SH-SY5Y (cell line): ENCODE measurements at regions not wholly inside any gene's neighbourhood (a gene's known extent, or its start where the extent isn't known, plus 50 kb on each side); places are given as distances from the start of the nearest gene placed in this dataset.

Experiments
- GATA2 ChIP-seq: IDR thresholded peaks from 2 replicates; pipeline ENCODE4 v1.6.1; 2011; ENCODE audit warnings: mild to moderate bottlenecking, low read depth, low read length
- GATA3 ChIP-seq: IDR thresholded peaks from 2 replicates; pipeline ENCODE4 v1.6.1; 2011; ENCODE audit warnings: low read depth, mild to moderate bottlenecking, low read length, moderate library complexity

DNA sequence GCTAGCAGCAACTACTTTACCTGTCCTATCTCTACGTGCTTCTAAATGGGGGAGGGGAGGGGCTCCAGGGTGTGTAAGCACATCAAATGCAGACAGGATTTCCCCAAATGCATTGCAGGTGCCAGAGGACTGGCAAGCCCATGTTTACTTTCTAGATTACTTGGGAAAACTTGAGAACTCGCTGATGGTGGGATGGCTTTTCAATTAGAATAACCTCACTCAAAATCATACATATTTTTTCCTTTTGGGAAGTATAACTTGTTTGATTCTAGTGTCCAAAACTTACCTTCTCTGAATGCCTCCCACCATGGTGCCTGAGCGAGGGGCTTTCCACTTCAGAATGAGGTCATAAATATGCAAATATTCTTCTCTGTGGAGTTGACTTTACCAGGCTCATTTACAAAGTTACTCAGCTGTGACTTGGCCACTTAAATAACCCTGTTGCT is 191.3 kb upstream of the RHOBTB1 start:
- TF ChIP-seq GATA2 (no peak), GATA3 (no peak)

DNA sequence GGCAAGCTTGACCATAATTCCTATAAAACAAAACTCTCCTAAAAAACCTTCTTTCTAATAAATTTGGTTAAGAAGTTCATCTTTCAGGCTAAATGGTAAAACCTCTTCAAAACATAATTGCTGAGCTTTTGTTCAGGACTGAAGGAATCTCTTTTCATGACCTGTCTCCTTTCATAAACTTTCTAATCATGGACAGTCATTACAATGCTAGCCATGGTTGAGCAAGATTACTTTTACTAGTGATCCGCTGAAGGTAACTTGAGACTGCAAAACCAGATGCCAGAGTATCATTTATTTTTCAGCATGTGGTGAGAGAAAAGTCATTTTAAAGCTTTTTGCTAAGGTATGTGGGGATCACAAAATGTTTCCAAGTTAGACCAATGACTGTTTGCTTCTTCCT is 186.4 kb upstream of the RHOBTB1 start:
- TF ChIP-seq GATA3 (no peak), GATA2 (no peak)

DNA sequence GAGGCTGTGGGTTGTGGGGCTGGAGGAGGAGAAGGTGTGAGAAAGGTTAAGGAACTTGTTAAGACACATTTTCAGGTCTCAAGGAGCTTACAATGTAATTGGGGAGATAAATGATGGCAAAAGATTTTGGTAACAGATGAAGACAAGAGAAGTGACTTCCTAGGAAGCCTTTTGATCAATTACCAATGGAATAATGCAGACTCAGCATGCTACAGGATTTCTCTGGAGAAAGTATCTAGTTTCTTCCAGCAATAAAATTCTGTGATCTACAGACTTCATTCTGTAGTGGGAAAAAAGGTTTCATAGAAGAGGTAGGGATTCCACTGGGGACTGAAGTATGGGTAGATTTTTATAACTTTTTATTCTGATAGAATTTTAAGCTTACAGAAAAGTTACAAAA is 184.2 kb upstream of the RHOBTB1 start:
- no peak for TF ChIP-seq GATA3

DNA sequence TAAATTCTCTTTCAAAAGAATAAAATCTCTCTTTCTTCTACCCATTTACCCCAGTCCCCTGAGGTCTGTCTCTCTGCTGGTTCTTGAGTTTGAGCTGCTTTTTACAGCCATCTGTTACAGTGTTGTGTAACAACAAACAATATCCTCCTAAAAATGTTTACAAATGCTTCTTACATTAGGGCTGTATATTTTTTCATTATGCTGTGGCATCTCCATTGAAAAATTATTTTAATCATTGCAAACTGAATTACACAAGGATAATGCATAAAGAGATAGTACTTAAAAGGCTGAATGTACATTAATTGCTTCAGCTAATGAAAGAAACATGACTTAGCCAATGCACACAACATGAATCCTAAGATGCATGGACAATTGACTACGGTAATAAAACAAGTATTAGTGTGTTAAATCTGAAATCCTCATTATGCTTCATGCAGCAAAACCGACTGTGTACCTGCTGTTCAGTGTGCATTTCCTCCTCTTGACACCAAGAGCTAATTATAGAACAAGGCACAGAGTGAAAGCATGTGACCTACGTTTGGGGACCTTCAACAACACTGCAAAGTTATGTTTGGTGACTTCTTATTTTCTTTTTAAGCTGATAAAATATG is 181.7 kb upstream of the RHOBTB1 start:
- TF ChIP-seq GATA2: no peak
- TF ChIP-seq GATA3: no peak

DNA sequence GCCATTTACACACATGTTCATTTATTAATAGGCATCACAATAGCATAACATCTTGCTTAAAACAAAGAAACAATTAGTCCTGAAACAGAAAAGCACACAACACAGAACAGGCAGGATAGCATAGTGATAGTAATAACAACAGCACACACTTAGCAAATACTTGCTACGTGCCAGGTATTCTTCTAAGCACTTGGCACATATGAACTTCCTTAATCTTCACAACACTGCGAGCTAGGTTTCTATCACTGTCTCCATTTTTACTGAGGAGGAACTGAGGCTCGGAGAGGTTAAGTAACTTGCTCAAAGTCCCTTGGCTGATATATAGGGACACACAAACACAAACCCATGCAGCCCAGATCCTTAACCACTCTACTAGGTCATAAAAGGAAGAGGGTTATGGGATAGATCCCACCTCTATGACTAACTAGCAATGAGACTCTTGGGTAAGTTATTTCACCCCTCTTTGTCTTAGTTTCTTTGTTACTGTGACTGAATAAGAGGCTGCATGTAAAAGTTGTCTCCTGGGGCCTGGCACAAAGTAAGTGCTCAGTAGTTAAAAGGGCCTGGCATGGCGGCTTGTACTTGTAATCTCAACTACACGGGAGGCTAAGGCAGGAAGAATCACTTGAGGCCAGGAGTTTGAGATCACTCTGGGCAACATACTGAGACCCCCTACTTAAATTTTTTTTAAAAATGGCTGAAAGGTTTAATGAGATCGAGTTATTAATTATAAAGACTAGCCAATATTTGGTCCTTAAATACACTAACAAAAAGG is 181.0 kb upstream of the RHOBTB1 start:
- TF ChIP-seq GATA2: no peak

DNA sequence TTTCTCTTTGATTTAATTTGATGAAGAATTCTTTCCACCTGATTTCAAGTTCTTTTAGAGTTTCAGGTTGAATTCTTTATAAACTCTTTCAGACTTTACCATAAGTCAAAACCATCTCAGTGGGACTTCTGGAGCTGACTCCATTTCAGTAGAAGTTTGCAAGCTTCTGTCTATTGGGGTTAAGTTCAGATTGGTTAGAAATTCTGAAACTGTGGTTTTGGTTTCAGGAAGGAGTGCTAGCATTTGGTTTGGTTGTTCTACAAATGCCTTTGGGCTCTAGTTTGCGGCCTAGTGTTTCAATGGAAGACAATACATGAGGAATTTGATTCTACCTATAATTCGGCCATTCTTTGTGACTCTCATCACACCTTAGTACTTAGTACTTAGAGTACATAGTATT is 176.8 kb upstream of the RHOBTB1 start:
- no peak for TF ChIP-seq GATA2
- no peak for TF ChIP-seq GATA3

DNA sequence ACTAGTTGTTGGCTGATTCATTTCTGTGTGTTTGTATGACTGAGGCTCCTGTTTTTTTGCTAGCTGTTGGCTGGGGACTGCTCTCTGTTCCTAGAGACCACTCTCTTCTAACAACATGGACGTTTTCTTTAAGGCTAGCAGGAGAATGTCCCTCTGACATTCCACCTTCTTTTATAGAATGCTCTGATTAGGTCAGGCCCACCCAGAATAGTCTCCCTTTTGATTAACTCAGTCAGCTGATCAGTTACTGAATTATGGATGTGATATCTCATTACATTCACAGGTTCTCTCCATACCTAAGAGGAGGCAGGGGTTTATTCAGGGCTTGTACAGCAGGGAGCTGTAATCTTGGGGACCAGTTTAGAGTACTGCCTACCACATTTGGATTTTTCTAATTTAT is 175.6 kb upstream of the RHOBTB1 start:
- TF ChIP-seq GATA3: no peak
- no peak for TF ChIP-seq GATA2

DNA sequence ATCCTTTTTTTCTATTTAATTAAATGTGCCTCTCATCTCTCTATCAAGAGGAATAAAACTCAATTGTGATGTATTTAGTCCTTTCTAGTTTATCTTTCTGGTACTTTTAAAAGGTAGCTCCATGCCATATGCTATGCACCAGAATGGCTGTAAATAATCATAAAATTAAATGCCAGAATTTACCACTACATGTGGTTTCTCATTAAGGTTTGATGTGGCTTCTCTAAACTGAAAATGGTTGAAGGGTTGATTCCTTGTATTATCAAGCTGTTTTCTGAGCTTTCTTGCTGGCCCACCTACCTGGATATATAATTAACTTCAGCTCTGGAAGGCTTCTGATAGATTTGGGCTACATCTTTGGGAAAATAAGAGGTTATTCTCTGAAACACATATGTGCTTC is 171.9 kb upstream of the RHOBTB1 start:
- TF ChIP-seq GATA3 (no peak), GATA2 (no peak)

DNA sequence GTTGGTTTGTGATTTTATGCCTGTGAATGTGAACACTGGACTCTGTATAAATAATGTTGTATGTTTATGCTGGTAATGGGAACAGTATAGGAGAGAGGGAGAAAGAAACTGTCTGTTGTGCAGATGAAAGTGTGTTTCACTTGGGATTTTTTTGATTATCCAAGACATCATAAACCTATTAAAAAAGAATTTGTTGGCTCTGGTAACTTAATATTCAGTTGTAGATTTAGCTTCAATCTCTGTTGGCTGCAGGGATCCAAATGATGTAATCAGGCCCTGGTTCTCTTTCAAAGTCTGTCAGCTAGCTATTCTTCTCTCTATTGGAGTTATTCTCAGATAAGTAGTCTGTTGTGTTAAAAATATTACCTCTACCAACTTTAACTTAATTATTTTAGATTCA is 168.8 kb upstream of the RHOBTB1 start:
- no peak for TF ChIP-seq GATA3
- no peak for TF ChIP-seq GATA2

DNA sequence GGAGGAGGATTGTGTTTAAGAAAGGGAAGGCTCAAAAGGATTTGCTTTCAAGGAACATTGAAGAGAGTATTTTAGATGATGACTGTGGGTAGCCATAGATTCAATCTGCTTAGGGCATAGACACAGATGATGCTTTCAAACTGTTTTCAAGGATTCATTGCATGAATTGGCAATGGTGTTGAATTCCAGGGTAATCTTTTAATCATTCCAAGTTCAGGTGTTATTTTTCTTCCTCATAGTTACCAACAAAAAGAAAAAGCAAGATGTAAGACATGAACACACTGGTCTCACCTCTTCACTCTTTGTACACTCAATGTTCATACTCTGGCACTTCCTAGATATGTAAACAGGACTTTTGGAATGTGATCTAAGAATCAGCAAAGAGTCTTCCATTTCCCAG is 167.0 kb upstream of the RHOBTB1 start:
- no peak for TF ChIP-seq GATA3
- TF ChIP-seq GATA2: no peak

DNA sequence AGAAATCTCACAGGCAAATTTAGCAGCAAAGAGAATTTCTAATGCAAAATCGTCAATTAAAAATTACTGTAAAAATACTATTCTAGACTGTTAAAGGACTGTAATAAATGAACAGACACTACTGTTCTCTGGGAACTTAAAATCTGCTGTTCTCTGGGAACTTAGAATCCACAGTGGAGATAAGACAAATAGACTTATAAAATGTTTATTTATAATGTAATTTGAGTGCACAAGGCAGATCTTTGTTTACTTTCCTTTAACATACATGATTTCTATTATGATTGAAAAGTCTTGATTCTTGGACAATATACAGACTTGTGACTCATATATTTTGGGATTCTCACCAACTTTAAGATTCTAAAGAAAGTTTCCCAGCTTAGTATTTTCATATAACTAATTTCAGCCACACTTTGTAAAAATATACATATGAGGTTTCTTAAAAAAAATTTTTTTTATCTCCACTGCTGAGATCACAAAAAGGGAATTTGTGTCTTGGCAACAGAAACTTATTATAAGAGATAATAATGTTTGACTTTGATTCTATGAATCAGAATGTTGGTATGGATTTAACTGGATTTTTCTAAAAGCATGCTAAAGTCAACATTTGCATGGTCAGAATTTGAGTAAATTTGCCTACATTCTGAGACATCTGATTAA is 166.3 kb upstream of the RHOBTB1 start:
- TF ChIP-seq GATA2 (no peak), GATA3 (no peak)

DNA sequence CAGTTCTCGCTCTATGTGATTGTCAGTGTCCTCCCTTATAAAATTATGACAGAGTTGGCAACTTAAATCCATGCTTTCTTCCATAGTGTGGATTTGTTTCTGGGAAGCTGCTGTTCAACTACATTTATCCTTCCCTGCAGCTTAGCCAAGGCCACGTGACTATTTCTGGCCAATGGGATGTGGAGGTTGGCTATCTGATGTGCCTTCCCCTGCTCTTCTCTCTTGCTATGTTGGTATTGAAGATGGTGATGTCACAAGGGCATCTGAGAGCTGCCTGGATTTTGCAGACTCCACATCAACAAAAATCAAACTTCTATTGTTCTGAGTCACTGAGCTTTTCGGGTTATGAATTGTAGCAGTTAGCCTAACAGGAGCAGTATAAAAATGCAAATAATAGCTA is 164.9 kb upstream of the RHOBTB1 start:
- TF ChIP-seq GATA2 (no peak), GATA3 (no peak)

DNA sequence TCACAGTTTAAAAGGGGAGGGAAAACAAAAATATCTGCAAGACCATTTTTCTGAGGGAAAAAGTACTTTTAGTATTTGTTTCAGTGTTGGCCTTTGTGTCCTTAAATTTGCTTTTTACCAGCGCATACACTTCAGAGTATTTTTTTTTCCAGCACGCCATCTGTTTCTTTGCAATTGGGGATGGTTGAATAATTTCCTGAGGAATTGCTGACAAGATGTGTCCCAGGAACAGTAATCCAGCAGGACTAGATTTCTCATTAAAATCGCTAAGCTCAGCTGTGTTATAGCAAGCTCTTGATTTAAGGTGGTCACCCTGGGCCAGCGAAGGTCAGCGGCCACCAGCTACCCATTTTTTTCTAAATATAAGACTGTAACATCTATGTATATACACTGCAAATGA is 156.9 kb upstream of the RHOBTB1 start:
- no peak for TF ChIP-seq GATA2
- no peak for TF ChIP-seq GATA3

DNA sequence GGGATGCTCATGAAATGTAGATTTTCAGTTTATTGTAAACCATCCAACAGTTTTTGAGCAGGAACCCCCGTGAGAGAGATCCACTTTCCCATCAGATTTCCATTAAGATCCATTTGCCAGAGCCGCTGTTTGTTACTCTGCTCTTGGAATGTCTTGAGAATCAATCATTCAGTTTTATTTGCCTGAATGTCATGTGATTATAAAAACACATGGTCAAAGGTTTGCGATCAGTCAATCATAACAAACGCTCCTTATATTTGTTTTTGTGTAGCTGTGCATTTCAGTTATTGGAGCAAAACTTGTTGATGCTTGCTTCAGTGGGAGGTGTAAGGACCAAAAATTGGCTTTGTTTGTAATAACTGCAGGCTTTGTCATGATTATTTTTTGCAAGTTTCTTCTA is 155.8 kb upstream of the RHOBTB1 start:
- TF ChIP-seq GATA3 (no peak), GATA2 (no peak)

DNA sequence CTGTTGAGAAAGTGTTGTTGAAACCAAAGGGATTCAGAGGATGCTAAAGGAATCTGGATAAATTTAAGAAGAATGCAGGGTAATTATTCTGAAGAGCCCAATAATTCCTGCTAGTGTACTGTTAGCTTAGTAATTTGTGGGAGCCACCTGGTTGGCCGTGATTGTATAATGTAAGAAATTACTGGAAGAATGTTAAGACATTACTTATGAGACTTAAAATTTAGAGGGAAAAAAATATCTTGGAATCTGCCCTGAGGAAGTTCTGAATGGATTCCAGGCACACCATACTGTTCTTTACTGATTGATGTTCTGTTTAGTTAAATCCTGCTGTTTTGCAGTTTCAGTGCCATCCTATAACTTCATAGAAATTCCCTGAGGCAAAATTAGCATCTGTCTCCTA is 155.0 kb upstream of the RHOBTB1 start:
- TF ChIP-seq GATA2: no peak
- TF ChIP-seq GATA3: no peak
